NCI-H1694 (cell line): ENCODE measurements at regions not wholly inside any gene's neighbourhood (a gene's known extent, or its start where the extent isn't known, plus 50 kb on each side); places are given as distances from the start of the nearest gene placed in this dataset.
"Not testable (repeated sequence)": the region's sequence is repeated elsewhere in the genome, so short reads cannot be mapped to it uniquely, and the experiment has no call there.

ENCODE experiments used
- DNase-seq: peaks from one replicate; lab custom pipeline; 2025; lab: John Stamatoyannopoulos, UW

- no peak for DNase-seq
Measured at GRCh38 chr3:151596940-151597339, 136.1 kb upstream of the IGSF10 start.

GRCh38 chr3:151593928-151594327, 133.1 kb upstream of the IGSF10 start:
- no peak for DNase-seq

GRCh38 chr3:151592287-151592686, 131.4 kb upstream of the IGSF10 start:
- DNase-seq: no peak

- DNase-seq: no peak
Measured at GRCh38 chr3:151591441-151591840, 130.6 kb upstream of the IGSF10 start.

- no peak for DNase-seq
Measured at GRCh38 chr3:151589311-151589710, 128.4 kb upstream of the IGSF10 start.

GRCh38 chr3:151587659-151588058, 126.8 kb upstream of the IGSF10 start:
- DNase-seq: not testable (repeated sequence)

- DNase-seq: no peak
Measured at GRCh38 chr3:151584566-151584965, 123.7 kb upstream of the IGSF10 start.

GRCh38 chr3:151581035-151581434, 120.2 kb upstream of the IGSF10 start:
- no peak for DNase-seq

- DNase-seq: no peak
Measured at GRCh38 chr3:151580591-151580990, 119.7 kb upstream of the IGSF10 start.

GRCh38 chr3:151579571-151580270, 118.9 kb upstream of the IGSF10 start:
- no peak for DNase-seq

- no peak for DNase-seq
Measured at GRCh38 chr3:151578495-151578894, 117.6 kb upstream of the IGSF10 start.

- no peak for DNase-seq
Measured at GRCh38 chr3:151576511-151577137, 115.8 kb upstream of the IGSF10 start.

- DNase-seq: no peak
Measured at GRCh38 chr3:151568184-151568583, 107.3 kb upstream of the IGSF10 start.

GRCh38 chr3:151567477-151567876, 106.6 kb upstream of the IGSF10 start:
- DNase-seq: no peak

- no peak for DNase-seq
Measured at GRCh38 chr3:151564261-151564660, 103.4 kb upstream of the IGSF10 start.

GRCh38 chr3:151563305-151563704, 102.4 kb upstream of the IGSF10 start:
- DNase-seq: no peak

GRCh38 chr3:151562891-151563290, 102.0 kb upstream of the IGSF10 start:
- no peak for DNase-seq

- DNase-seq: no peak
Measured at GRCh38 chr3:151561878-151562277, 101.0 kb upstream of the IGSF10 start.

GRCh38 chr3:151560738-151561137, 99.9 kb upstream of the IGSF10 start:
- DNase-seq: no peak

GRCh38 chr3:151559736-151560135, 98.9 kb upstream of the IGSF10 start:
- DNase-seq: no peak

- no peak for DNase-seq
Measured at GRCh38 chr3:151558661-151559060, 97.8 kb upstream of the IGSF10 start.

- DNase-seq: no peak
Measured at GRCh38 chr3:151557068-151557840, 96.4 kb upstream of the IGSF10 start.

- DNase-seq: no peak
Measured at GRCh38 chr3:151556596-151556995, 95.7 kb upstream of the IGSF10 start.
